COLO668 (cell line): ENCODE measurements at regions not wholly inside any gene's neighbourhood (a gene's known extent, or its start where the extent isn't known, plus 50 kb on each side); places are given as distances from the start of the nearest gene placed in this dataset.
A peak's percentile ranks its signal among the peaks of the same experiment; 100 is the strongest.

Experiments used
- DNase-seq: peaks from one replicate; lab custom pipeline; 2025; ENCODE audit not compliant: unreplicated experiment; lab: John Stamatoyannopoulos, UW

GRCh38 chr6:18920701-18921100, 533.6 kb downstream of the RNF144B start:
- no peak for DNase-seq

GRCh38 chr6:18931086-18931485, 543.9 kb downstream of the RNF144B start:
- no peak for DNase-seq

GRCh38 chr6:18958146-18958545, 571.0 kb downstream of the RNF144B start:
- DNase-seq, result no peak

- DNase-seq, result no peak
Observed at GRCh38 chr6:18961566-18961965, 574.4 kb downstream of the RNF144B start.

GRCh38 chr6:18962361-18962905, 575.3 kb downstream of the RNF144B start:
- no peak for DNase-seq

GRCh38 chr6:18963439-18963838, 576.3 kb downstream of the RNF144B start:
- DNase-seq, result no peak

- DNase-seq, result no peak
Observed at GRCh38 chr6:18973251-18973650, 586.1 kb downstream of the RNF144B start.

GRCh38 chr6:18976091-18976490, 588.9 kb downstream of the RNF144B start:
- peak; percentile 3 for DNase-seq

- no peak for DNase-seq
Observed at GRCh38 chr6:18976966-18977365, 589.8 kb downstream of the RNF144B start.

- DNase-seq, result peak; percentile 28
Observed at GRCh38 chr6:18978337-18979128, 591.4 kb downstream of the RNF144B start.

GRCh38 chr6:18985061-18985460, 597.9 kb downstream of the RNF144B start:
- DNase-seq, result no peak

GRCh38 chr6:18985996-18986395, 598.8 kb downstream of the RNF144B start:
- DNase-seq, result no peak

- DNase-seq, result no peak
Observed at GRCh38 chr6:18988636-18989035, 601.5 kb downstream of the RNF144B start.

GRCh38 chr6:18990059-18990978, 603.2 kb downstream of the RNF144B start:
- DNase-seq, result peak; percentile 73

- peak; percentile 2 for DNase-seq
Observed at GRCh38 chr6:18997375-18997826, 610.3 kb downstream of the RNF144B start.

GRCh38 chr6:19002976-19003560, 615.9 kb downstream of the RNF144B start:
- DNase-seq, result no peak

- no peak for DNase-seq
Observed at GRCh38 chr6:19004176-19004575, 617.0 kb downstream of the RNF144B start.

GRCh38 chr6:19009769-19010168, 622.6 kb downstream of the RNF144B start:
- no peak for DNase-seq

- DNase-seq, result no peak
Observed at GRCh38 chr6:19013026-19013705, 626.0 kb downstream of the RNF144B start.

- DNase-seq, result peak; percentile 6
Observed at GRCh38 chr6:19024737-19025136, 637.6 kb downstream of the RNF144B start.

GRCh38 chr6:19028201-19028600, 641.1 kb downstream of the RNF144B start:
- DNase-seq, result no peak
